Right hindlimb (tissue), 1 donor: ENCODE measurements at regions not wholly inside any gene's neighbourhood (a gene's known extent, or its start where the extent isn't known, plus 50 kb on each side); places are given as distances from the start of the nearest gene placed in this dataset.

ENCODE experiments used
- DNase-seq: peaks from one replicate; pipeline ENCODE4 v3.0.0-alpha.2; 2018

GRCh38 chr2:204494681-204495080, 50.6 kb upstream of the PARD3B start:
- no peak for DNase-seq

GRCh38 chr2:204495381-204495780, 49.9 kb upstream of the PARD3B start:
- DNase-seq: no peak
